ENCODE measurements at regions not wholly inside any gene's neighbourhood (a gene's known extent, or its start where the extent isn't known, plus 50 kb on each side); places are given as distances from the start of the nearest gene placed in this dataset.

GRCh38 chr21:22132358-22133071 is 1134.3 kb downstream of the NCAM2 start:
- no peak for TF ChIP-seq CTCF (IDR thresholded peaks at IDR 0.05)
- no peak overlapping the region for H3K4me3 Mint-ChIP-seq
- no peaks in the 10 kb centered on the region for H3K4me1 Mint-ChIP-seq
- no peaks in the 10 kb centered on the region for H3K9me3 Mint-ChIP-seq
- DNase-seq = no peak
- no peak overlapping the region for H3K27ac Mint-ChIP-seq
- H3K36me3 Mint-ChIP-seq (ENCODE audit: low read depth) = no peaks in the 10 kb centered on the region
- H3K27me3 Mint-ChIP-seq (ENCODE audit: low read depth, poor library complexity) = no peaks in the 10 kb centered on the region

- no peaks in the 10 kb centered on the region for H3K36me3 Mint-ChIP-seq (ENCODE audit: low read depth)
- H3K4me3 Mint-ChIP-seq = no peak overlapping the region
- no peak overlapping the region for H3K27ac Mint-ChIP-seq
- no peaks in the 10 kb centered on the region for H3K27me3 Mint-ChIP-seq (ENCODE audit: low read depth, poor library complexity)
- no peak for TF ChIP-seq CTCF (IDR thresholded peaks at IDR 0.05)
- DNase-seq = no peak
- no peaks in the 10 kb centered on the region for H3K9me3 Mint-ChIP-seq
- H3K4me1 Mint-ChIP-seq = no peaks in the 10 kb centered on the region
These were observed 1138.5 kb downstream of the NCAM2 start for GRCh38 chr21:22136740-22137139.

GRCh38 chr21:22138297-22139016 is 1140.2 kb downstream of the NCAM2 start:
- Mint-ChIP-seq H3K4me3 (no peak overlapping the region), H3K4me1 (no peaks in the 10 kb centered on the region), H3K9me3 (no peaks in the 10 kb centered on the region), H3K27me3 (ENCODE audit: low read depth, poor library complexity) (no peaks in the 10 kb centered on the region), H3K36me3 (ENCODE audit: low read depth) (no peaks in the 10 kb centered on the region), H3K27ac (no peak overlapping the region)
- TF ChIP-seq CTCF (IDR thresholded peaks at IDR 0.05) = no peak
- DNase-seq = no peak

- no peaks in the 10 kb centered on the region for H3K27me3 Mint-ChIP-seq (ENCODE audit: low read depth, poor library complexity)
- H3K4me1 Mint-ChIP-seq = no peaks in the 10 kb centered on the region
- no peak for DNase-seq
- H3K4me3 Mint-ChIP-seq = no peak overlapping the region
- peaks cover 17% of the 10 kb centered on the region for H3K9me3 Mint-ChIP-seq
- no peak for TF ChIP-seq CTCF (IDR thresholded peaks at IDR 0.05)
- H3K27ac Mint-ChIP-seq = no peak overlapping the region
- no peaks in the 10 kb centered on the region for H3K36me3 Mint-ChIP-seq (ENCODE audit: low read depth)
These were observed 1147.3 kb downstream of the NCAM2 start for GRCh38 chr21:22145545-22145944.

GRCh38 chr21:22154579-22155274 is 1156.5 kb downstream of the NCAM2 start:
- H3K36me3 Mint-ChIP-seq (ENCODE audit: low read depth) = no peaks in the 10 kb centered on the region
- no peaks in the 10 kb centered on the region for H3K27me3 Mint-ChIP-seq (ENCODE audit: low read depth, poor library complexity)
- no peaks in the 10 kb centered on the region for H3K9me3 Mint-ChIP-seq
- TF ChIP-seq CTCF (IDR thresholded peaks at IDR 0.05) = no peak
- no peak overlapping the region for H3K27ac Mint-ChIP-seq
- H3K4me1 Mint-ChIP-seq = no peaks in the 10 kb centered on the region
- DNase-seq = no peak
- H3K4me3 Mint-ChIP-seq = no peak overlapping the region

Data from nephron progenitor cell (in vitro differentiated cells).